Transverse colon (tissue), 4 donors: ENCODE measurements at regions not wholly inside any gene's neighbourhood (a gene's known extent, or its start where the extent isn't known, plus 50 kb on each side); places are given as distances from the start of the nearest gene placed in this dataset.
"Not testable (repeated sequence)": the region's sequence is repeated elsewhere in the genome, so short reads cannot be mapped to it uniquely, and the experiment has no call there.

Experiments
- DNase-seq: peaks from one replicate; pipeline ENCODE4 v3.0.0-alpha.2; 2019
- H3K27ac ChIP-seq, 4 donors: fragments of 200-600 bp; sonication (generic); 2 replicates each; pipeline ENCODE4 v1.5.1; 2016 to 2018; ENCODE audit warnings: inconsistent platforms in 4 of 4
- H3K27me3 ChIP-seq: fragments of 200-600 bp; sonication (generic); 2 replicates; pipeline ENCODE4 v1.5.1; 2017; ENCODE audit warnings: inconsistent platforms
- H3K36me3 ChIP-seq, 4 donors: fragments of 200-600 bp; sonication (generic); 2 replicates each; pipeline ENCODE4 v1.5.1; 2017 to 2019; ENCODE audit warnings: inconsistent platforms in 4 of 4
- H3K4me1 ChIP-seq, 4 donors: fragments of 200-600 bp; sonication (generic); 2 replicates each; pipeline ENCODE4 v1.5.1; 2017 to 2020; ENCODE audit warnings: inconsistent platforms in 4 of 4
- H3K4me3 ChIP-seq, 4 donors: fragments of 200-600 bp; sonication (generic); 1 replicate in 1 of 4; 2 replicates in 3 of 4; pipeline versions ENCODE4 v1.5.1 to v1.6.1; 2017 to 2019; ENCODE audit warnings: inconsistent platforms in 4 of 4
- H3K9me3 ChIP-seq, 2 donors: fragments of 200-600 bp; sonication (generic); 2 replicates each; pipeline ENCODE4 v1.5.1; 2017 to 2019; ENCODE audit warnings: inconsistent platforms in 2 of 2
- EP300 ChIP-seq: sonication (generic); formaldehyde crosslinking; IDR thresholded peaks from one replicate; pipeline ENCODE4 v1.6.1; 2017; ENCODE audit warnings: antibody characterized with exemption, low read depth
- POLR2A ChIP-seq: fragments of 450-650 bp; IDR thresholded peaks from one replicate; pipeline ENCODE4 v1.6.1; 2016; ENCODE audit warnings: antibody characterized with exemption, mild to moderate bottlenecking, moderate library complexity
- POLR2AphosphoS5 ChIP-seq, 3 donors: sonication (generic); formaldehyde crosslinking; IDR thresholded peaks; one replicate each; pipeline ENCODE4 v1.6.1; 2016; ENCODE audit warnings: antibody characterized with exemption in 3 of 3
- WGBS, 2 donors: methylation state at CpG; one replicate each; pipeline ENCODE4 v1.1.5; 2018; ENCODE audit warnings: low coverage in 1 of 2; 5-methylcytosine and 5-hydroxymethylcytosine counted together
- in situ Hi-C, 4 donors: fragments of 200-750 bp; cut with MboI; loops; one replicate each; pipeline versions ENCODE4 v1.15.0 to v1.15.1; 2017; ENCODE audit warnings: low sequenced_read_pairs in 3 of 4, low pct_ligation_motif_present in 1 of 4, low pct_unique_long_range_greater_than_20kb in 1 of 4
- intact Hi-C: fragments of 100-400 bp; cut with DNase I; formaldehyde crosslinking; loops from one replicate; pipeline ENCODE4 v1.15.1; 2023; ENCODE audit warnings: low total_unique reads
- TF ChIP-seq, protein P1 (sequence below), 5 experiments: fragments of 200-600 bp in 3 of 5; fragments of 450-650 bp in 2 of 5; sonication (generic) in 3 of 5; IDR thresholded peaks; 1 replicate in 2 of 5; 2 replicates in 3 of 5; pipeline ENCODE4 v1.5.1; 2016 to 2017; ENCODE audit warnings: antibody characterized with exemption in 5 of 5, inconsistent platforms in 3 of 5, mild to moderate bottlenecking in 2 of 5, moderate library complexity in 1 of 5

DNA sequence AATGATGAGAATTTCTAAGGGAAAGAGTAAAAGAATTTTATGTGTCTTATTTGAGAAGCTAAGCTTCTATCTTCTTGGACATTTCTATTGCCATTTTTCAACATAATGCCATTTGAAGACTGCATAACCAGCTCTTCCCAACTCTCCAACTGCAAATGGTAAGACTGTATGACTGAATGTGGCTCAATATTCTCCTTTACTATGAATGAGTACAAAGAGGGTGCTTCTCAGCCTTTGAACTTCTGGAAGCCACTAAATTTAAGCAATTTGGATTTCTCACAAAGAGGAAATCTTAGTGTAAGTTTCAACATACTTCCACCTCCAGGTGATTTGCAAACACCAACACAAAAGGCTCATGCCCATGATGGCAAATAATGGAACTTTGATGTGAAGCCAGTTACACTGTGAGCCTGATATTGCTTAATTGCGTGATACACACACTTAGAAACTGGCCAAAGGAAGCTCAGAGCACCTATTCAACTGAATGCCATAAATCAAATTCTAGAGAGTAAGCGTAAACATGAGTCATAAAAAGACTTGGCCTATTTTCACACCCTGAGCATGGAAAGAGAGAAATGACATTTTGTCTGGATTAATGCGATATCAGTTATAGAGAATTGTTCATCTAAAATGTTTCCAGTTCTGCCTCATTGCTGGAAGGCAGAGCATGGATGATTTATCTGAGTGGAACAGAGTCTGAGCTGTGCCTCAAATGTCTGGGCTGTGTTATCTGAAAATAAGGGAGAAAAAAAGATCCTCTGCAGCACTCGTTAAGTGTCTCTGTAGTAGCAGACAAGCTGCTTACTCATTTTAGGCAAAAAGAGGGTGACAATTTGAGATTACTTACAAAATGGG is 145.3 kb downstream of the PLK2 start:
- in situ Hi-C loops: no loop called here
- no peak for DNase-seq
- intact Hi-C loops: no loop called here

DNA sequence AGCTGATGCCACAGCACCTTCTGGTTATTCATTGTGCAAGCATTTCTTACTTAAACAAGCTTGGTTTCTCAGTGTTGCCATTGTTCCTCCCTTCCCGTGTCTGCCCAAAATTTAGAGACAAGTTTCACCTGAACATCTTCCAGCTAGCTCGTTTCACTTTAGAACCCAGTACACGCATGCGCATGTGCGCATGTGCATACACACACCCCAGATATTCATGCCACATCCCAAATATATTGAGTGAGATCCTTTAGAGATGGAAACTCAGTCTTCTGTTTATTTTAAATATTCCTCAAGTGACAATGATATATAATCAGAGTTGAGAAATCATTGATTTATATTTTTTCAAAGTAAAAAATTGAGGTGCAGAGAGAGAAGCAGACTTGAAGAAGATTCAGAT is 147.6 kb downstream of the PLK2 start:
- no peak for DNase-seq
- Histone ChIP-seq H3K36me3 (no peaks in the 10 kb centered on the region), H3K9me3 (no peaks in the 10 kb centered on the region), H3K27me3 (no peaks in the 10 kb centered on the region), H3K4me1 (no peaks in the 10 kb centered on the region), H3K4me3 (no peak overlapping the region), H3K27ac (no peak overlapping the region)
- intact Hi-C loops (no loop called here), in situ Hi-C loops (no loop called here)
- TF ChIP-seq POLR2A: no peak
- TF ChIP-seq, protein P1, sequence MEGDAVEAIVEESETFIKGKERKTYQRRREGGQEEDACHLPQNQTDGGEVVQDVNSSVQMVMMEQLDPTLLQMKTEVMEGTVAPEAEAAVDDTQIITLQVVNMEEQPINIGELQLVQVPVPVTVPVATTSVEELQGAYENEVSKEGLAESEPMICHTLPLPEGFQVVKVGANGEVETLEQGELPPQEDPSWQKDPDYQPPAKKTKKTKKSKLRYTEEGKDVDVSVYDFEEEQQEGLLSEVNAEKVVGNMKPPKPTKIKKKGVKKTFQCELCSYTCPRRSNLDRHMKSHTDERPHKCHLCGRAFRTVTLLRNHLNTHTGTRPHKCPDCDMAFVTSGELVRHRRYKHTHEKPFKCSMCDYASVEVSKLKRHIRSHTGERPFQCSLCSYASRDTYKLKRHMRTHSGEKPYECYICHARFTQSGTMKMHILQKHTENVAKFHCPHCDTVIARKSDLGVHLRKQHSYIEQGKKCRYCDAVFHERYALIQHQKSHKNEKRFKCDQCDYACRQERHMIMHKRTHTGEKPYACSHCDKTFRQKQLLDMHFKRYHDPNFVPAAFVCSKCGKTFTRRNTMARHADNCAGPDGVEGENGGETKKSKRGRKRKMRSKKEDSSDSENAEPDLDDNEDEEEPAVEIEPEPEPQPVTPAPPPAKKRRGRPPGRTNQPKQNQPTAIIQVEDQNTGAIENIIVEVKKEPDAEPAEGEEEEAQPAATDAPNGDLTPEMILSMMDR (IDR thresholded peaks at IDR 0.05): no peak
- TF ChIP-seq POLR2AphosphoS5 (IDR thresholded peaks at IDR 0.05): no peak
- TF ChIP-seq EP300: no peak
- WGBS, 2 donors: 79 to 87% methylated on average over 5 of the region's 5 CpGs

More for the DNA sequence above, 145.3 kb downstream of the PLK2 start:
- no peaks in the 10 kb centered on the region for H3K4me1 ChIP-seq
- no peak overlapping the region for H3K4me3 ChIP-seq
- H3K27ac ChIP-seq: no peak overlapping the region
- no peaks in the 10 kb centered on the region for H3K9me3 ChIP-seq
- 45 to 77% methylated on average over 4 of the region's 4 CpGs for WGBS, 2 donors
- H3K27me3 ChIP-seq: no peaks in the 10 kb centered on the region
- H3K36me3 ChIP-seq: no peaks in the 10 kb centered on the region
- TF ChIP-seq EP300 (no peak), POLR2AphosphoS5 (IDR thresholded peaks at IDR 0.05) (no peak), POLR2A (no peak)
- TF ChIP-seq, protein P1 (IDR thresholded peaks at IDR 0.05): no peak

DNA sequence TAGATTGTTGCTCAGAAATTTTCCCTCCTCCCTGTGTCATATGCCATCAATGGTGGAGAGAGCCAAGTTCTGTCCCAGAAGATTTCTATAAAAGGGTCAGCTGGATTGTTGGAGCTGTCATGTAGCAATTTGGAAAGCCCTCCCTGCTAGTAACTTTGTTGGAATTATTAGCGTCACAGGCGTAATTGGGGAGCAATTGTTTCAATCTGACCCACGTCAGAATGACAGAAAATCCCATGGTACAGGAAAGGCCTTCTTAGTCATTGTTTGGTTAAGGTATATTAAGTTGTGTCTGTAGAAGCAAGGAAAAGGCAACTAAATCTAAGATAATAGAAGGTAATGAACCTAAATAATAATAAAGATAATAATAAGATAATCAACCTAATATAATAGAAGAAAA is 148.4 kb downstream of the PLK2 start:
- Histone ChIP-seq H3K36me3 (no peaks in the 10 kb centered on the region), H3K4me1 (no peaks in the 10 kb centered on the region), H3K4me3 (no peak overlapping the region), H3K9me3 (no peaks in the 10 kb centered on the region), H3K27ac (no peak overlapping the region), H3K27me3 (no peaks in the 10 kb centered on the region)
- in situ Hi-C loops: no loop called here
- intact Hi-C loops: no loop called here
- TF ChIP-seq EP300 (no peak), POLR2A (no peak), POLR2AphosphoS5 (IDR thresholded peaks at IDR 0.05) (no peak)
- TF ChIP-seq, protein P1 (IDR thresholded peaks at IDR 0.05): no peak
- no peak for DNase-seq
- WGBS, 2 donors: 92% methylated on average over 3 of the region's 3 CpGs

DNA sequence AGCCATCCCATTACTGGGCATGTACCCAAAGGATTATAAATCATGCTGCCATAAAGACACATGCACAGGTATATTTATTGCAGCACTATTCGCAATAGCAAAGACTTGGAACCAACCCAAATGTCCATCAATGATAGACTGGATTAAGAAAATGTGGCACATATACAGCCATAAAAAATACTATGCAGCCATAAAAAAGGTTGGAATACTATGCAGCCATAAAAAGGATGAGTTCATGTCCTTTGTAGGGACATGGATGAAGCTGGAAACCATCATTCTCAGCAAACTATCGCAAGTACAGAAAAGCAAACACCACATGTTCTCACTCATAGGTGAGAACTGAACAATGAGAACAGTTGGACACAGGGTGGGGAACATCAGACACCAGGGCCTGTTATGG is 151.5 kb downstream of the PLK2 start:
- H3K4me3 ChIP-seq, H3K36me3 ChIP-seq, H3K27me3 ChIP-seq, H3K4me1 ChIP-seq, H3K9me3 ChIP-seq, in situ Hi-C loops, intact Hi-C loops, H3K27ac ChIP-seq, DNase-seq: not testable (repeated sequence)
- WGBS, 2 donors: 69% methylated on average over 2 of the region's 2 CpGs; no CpG with 5 or more reads in 1 of the 2 donors
